Right ventricle myocardium inferior (tissue), 1 donor: ENCODE measurements at regions not wholly inside any gene's neighbourhood (a gene's known extent, or its start where the extent isn't known, plus 50 kb on each side); places are given as distances from the start of the nearest gene placed in this dataset.

ENCODE experiments used
- ATAC-seq: fragments of 200-7000 bp; cut with Tn5 transposase; one replicate; pipeline ENCODE4 v1.9.1; 2020; ENCODE audit warnings: mild to moderate bottlenecking, moderate library complexity
- DNase-seq: peaks from one replicate; pipeline ENCODE4 v3.0.0; 2021; ENCODE audit errors: missing footprints
- intact Hi-C: fragments of 100-400 bp; cut with DNase I; formaldehyde crosslinking; loops from one replicate; pipeline ENCODE4 v1.11.0; 2022
- donor health status: DM: no; HTN: yes; CAD: no; lungs with severe emphysema.

DNA sequence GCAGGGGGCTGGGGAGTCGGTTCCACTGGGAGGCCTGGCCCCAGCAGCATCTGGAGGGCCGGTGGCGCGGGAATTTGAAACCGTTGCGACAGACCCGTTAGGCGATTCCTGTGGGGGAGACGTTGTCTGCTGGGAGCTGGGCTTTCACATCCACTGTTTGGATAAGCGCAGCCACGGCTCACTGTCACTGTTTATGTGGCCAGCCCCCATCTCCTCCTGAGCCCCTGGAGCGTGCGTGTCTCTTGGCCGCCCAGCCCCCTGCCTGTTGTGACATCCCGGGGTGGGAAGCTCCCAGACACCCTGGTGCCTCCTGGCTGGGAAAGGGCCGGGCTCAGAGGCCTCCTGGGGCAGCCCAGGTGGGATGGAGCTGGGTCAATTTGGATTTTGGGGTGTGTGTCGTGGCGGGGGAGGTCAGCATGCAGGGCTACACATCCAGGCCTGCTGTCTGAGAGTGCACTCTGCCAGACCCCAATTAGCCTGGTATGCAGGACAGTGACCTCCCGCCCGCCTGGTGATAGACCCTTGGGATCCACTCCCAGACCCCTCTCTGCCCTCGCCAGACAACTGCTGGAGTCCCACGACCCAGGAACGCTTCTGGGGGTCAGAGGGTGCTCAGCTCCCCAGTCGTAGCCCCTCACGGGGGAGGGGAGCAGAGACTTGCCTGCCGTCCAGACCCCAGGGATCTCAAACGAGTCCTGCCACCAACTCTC lies 62.0 kb upstream of the RNU6ATAC start:
- DNase-seq (peak; percentile 62), ATAC-seq (no peak)
- intact Hi-C loops: no loop called here

DNA sequence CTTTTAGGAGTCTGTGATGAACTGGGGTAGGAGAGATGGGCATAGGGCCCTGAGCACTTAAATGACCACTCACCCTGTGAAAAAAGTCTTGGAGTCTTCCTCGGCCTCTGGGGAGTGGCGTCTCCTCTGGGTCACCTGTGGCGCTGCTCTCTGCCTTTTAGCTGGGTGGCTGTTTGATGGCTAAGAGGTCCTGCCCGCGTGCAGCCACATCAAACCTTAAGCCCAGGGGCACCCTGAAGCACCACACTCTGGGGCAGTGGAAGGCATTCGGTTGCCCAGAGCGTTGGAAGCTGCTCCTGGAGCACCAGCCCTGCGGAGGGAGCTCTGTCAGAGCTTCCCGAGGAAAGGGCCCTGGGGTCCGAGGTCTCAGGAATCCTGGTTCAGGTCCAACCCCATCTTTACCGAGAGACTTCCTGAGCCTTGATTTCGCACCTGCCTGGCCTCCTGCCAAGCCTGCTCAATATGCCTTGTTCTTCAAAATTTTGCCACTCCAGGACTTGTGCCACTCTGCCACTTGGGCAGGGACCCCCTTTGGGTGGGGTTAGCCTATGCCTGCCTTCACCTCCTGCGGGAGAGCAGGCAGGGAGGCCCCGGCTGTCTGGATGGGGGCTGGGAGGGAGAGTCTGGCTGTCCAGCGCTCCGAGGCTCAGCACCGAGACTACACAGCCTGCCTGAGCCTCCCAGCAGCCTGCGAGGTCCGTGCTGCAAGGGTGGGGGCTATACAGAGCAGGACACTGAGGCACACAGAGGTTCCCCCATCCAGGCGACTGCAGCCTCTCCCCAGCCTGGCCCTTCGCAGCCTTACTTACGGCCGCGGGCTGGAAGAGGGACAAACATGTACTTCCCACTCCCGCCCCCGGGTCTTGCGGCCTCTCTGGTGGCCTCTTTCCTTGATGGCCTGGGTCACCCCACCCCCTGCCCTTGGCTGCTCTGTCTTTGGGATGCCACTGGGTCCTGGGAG lies 63.4 kb upstream of the RNU6ATAC start:
- ATAC-seq (no peak), DNase-seq (peak; percentile 65)
- intact Hi-C loops: no loop called here

DNA sequence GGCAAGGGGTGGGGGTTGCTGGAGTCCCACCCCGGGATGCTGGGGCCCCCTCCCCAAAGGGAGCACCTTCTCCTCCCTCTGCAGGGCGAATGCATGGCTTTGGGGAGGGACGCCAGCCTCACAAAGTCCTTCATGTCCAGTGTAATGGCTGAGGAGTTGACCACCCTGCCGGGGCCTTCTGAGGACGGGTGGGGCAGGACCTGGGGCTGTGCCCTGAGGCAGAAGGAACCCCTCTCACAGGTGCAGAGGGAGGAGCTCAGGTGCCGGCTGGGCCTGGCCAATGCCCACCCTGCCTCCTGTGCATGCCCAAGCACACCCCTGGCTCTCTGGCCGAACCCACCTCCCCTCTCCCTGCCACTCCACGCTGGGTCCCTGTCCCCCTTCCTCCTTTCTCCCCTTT lies 64.3 kb upstream of the RNU6ATAC start:
- DNase-seq (peak; percentile 16), ATAC-seq (no peak)
- intact Hi-C loops: no loop called here

DNA sequence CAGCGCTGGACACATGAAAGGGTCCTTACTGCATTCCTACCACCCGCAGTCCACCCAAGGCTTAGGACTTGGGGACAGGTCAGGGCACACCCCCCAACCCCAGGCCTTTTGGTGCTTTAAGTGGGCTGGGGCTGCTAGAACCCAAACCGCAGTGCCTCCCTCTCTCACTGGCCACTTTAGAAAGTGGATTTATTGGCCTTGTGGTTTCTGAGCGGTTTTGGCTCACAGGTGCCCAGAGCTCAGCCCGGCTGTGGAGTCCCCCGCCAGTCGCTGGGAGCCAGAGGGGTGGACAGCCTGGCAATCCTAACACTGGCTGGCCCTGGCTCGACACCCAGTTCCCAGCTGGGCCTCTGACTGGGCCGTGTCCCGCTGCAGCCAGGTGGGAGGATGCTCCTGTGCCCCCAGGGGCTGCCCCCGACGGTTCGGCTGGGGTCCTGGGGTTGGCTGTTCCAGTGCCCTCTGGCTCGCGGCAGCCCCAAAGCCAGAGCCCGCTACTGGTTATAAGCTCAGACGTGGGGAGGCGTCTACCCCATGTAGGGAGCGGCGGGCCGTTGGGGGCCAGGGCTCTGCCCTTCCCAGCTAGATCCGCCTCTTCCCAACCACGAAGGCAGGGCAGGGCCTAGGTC lies 65.2 kb upstream of the RNU6ATAC start:
- intact Hi-C loops: no loop called here
- ATAC-seq (no peak), DNase-seq (peak; percentile 50)

DNA sequence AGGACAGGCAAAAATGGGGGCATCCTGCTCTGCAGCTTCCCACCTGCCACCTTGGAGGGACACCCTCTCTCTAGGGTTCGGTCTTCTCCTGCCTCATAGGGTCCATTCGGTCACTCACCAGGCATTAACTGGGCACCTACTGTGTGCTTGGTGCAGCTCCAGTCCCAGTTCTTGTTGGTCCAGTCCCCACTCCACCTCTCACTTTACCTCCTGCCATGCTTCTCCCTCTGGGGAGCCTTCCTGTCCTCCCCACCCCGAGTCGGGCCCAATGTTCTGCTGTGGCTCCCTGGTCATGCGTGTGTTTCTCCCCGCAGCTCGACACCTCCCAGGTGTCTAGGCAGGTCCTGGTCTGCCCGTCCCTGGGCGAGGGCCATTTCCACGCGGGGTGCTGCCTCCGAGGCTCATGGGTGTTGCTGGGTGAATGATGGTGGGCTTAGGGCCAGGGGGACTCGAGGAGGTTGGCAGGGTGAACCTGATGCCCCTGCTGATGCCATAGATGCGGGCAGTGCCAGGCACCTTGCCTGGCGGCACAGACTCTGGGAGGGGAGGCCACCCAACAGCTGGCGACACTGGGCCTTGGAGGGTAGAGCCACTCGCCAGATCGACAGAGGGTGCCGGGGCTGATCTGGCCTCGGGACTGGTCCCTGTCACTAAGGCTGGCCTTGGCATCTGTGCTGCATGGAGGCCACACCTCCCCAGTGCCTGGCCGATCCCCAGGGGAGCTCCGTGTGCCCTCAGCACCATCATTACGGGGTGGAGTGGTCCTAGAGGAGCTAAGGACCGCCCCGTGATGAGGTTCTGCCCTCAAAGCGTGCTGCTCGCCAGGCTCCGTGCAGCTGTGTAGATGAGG lies 66.0 kb upstream of the RNU6ATAC start:
- ATAC-seq (peak; percentile 6), DNase-seq (peak; percentile 23)
- intact Hi-C loops: no loop called here

DNA sequence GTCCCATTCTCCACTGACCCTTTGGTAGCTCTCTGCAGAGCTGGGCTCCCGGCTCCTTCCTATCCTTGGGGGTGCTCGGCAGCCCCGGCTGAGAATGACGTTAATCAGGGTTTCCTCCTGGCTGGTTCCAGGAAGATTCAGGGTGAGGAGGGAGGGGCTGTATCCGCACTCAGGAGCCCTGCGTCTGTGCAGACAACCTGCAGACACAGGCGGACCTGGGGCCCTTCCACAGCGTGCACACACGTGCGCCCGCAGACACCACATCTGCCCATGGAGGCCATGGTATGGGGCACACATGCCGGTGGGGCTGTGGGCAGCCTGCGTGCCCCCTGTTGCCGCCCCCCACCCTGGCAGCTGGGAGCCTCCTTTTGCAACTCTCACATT lies 66.6 kb upstream of the RNU6ATAC start:
- DNase-seq (peak; percentile 66), ATAC-seq (no peak)
- intact Hi-C loops: no loop called here

DNA sequence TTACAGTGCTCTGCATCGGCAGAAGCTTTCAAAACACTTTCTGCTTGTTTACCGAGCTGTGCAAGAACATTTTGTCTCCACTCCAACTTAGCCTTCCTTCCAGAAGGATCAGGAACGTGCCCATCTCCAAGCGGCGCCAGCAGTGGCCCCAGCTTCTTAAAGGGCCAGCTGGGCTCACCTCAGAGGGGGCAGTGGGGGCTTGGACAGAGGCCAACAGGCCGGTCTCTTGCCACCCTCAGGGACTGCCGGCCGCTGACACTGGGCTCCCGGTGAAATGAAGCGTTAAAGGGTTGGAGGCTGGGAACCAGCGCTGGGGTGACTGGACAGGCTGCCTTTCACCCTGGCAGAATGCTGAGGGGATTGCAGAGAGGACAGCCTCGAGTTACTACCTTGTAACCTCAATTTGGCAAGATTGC lies 67.0 kb upstream of the RNU6ATAC start:
- intact Hi-C loops: no loop called here
- DNase-seq (peak; percentile 80), ATAC-seq (peak; percentile 24)

DNA sequence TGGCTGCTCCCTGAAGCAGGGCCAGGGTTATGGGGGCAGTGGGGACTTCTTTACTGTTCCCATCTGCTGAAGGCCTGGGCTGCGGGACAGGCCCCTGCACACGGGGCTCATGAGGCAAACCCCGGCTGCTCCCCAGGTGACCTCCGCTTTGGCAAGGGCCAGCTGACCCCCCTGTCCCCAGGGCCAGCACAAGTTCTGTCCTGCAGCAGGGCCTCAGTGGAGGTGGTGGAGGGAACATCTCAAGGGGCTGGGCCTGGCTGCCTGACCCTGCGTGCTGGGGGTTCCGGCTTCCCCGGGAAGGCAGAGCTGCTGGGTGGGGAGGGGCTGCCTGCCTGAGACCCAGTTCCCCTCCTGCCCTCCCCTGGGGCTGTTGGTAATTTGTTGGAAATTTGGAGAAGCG lies 67.4 kb upstream of the RNU6ATAC start:
- no peak for ATAC-seq
- intact Hi-C loops: no loop called here
- DNase-seq: peak; percentile 39

DNA sequence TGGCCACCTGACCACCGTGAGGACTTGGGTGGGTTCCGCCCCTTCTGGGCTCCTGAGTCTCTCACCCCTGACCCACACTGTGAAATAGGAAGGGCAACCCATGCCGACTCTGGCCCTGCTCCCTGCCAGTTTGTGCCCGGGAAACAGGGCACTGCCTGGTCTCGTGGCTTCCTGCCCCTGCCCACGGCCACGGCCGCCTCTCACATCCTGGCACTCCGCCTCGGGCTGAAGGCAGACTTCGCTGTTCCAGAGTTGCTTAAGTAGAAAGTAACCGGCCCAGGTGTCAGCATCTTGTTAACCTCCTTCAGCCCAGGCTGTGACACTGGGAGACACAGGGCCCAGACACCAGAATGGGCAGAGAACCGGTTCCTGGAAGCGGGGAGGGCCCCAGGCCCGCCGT lies 68.7 kb upstream of the RNU6ATAC start:
- intact Hi-C loops: no loop called here
- peak; percentile 64 for DNase-seq
- no peak for ATAC-seq

DNA sequence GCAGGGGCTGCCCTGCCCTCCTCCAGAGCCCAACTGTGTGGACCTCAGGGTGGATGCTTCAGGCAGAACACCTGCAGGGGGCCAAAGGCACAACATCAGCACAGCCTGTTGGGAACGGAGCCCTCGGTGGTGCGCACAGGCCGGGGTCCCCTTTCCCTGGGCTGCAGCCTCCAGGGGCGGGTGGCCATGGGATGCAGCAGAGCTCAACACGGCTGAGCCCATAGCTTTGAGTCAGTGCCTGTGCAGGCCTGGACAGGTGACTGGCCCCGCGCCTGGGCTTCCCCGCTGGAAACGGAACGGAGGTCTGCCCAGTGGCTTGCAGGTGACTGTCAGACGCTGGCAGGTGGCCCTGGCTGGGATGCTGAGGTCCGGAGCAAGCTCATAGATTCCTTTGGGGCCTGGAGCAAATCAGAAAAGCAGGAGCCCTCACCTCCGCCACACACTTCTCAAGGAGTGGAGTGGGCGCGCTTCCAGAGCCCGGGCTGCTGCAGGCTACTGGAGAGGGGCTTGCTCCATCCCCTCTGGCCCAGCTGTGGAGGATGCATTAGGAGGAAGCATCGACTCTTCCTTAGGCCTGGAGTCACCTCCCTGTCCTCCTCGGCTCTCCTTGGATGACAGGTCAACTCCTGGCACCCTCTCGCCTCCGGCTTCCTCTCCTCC lies 69.8 kb upstream of the RNU6ATAC start:
- no peak for ATAC-seq
- intact Hi-C loops: no loop called here
- peak; percentile 53 for DNase-seq

DNA sequence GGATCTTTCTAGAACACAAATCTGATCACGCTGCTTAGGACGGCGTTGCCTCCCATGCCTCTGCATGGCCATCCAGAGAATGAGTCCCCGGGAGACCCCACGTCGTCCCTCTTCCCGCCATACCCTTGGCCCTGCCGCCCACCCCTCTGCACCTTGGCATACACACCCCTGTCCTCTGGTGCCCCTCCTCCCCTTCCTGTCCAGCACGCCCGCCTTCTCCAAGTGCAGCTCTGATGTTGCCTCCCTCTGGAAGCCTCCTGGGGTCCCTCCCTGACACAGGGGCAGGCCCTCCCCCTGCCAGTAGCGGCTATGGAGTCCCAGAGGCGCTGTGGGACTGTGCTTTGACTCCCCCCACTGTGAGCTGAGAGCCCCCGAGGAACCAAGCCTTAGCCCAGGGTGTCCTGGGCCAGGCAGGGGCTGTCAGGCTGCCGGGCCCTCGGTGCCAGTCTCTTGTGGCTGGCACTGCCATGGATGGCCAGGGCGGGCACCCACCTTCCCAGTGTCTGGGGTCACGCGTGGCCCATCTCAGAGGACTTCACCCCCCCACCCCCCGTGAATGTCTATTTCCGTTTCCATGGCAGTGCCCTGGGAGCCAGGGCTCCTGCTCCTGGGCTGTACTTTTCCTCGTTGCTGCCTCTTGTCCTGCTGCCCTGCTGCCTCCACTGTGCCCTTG lies 70.5 kb upstream of the RNU6ATAC start:
- intact Hi-C loops: no loop called here
- peak; percentile 61 for DNase-seq
- no peak for ATAC-seq

DNA sequence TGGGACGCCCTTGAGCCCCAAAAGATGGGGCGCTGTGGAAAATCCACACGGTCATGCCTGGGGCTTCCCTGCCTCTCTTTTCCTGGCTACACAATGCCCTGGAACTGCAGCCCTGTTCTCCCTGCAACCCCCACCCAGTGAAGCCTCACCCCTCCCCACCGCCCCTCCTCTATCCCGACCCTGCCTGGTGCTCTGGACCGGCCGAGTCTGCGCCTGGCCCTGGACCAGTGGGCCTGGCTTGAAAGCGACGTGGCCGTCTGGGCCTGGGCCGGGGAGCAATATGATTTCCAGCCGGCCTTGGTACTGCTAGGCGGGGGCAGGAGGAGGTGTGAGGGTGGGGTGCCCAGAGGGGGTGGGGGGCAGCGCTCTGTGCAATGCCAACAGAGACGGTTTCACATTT lies 71.0 kb upstream of the RNU6ATAC start:
- intact Hi-C loops: no loop called here
- DNase-seq (peak; percentile 52), ATAC-seq (peak; percentile 38)

DNA sequence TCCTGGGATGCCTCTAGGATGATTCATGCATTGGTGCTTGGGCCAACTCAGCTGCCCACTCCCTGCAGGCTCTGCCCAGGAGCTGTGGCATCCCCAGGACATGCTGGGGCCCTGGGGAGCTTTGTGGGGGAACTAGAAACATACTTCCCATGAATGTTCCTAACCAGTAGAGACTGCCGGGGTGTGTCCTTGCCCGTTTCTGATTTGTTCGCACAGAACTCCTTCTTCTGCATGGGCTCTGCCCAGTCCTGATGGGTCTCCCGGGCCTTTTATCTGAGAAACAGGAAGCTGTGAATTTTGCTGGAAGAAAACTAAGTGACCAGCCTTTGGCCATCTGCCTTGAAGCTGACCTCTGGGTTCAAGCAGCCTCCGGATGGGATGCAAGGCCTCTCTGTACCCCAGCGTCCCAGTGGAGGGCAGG lies 71.6 kb upstream of the RNU6ATAC start:
- ATAC-seq (peak; percentile 27), DNase-seq (peak; percentile 71)
- intact Hi-C loops: no loop called here

DNA sequence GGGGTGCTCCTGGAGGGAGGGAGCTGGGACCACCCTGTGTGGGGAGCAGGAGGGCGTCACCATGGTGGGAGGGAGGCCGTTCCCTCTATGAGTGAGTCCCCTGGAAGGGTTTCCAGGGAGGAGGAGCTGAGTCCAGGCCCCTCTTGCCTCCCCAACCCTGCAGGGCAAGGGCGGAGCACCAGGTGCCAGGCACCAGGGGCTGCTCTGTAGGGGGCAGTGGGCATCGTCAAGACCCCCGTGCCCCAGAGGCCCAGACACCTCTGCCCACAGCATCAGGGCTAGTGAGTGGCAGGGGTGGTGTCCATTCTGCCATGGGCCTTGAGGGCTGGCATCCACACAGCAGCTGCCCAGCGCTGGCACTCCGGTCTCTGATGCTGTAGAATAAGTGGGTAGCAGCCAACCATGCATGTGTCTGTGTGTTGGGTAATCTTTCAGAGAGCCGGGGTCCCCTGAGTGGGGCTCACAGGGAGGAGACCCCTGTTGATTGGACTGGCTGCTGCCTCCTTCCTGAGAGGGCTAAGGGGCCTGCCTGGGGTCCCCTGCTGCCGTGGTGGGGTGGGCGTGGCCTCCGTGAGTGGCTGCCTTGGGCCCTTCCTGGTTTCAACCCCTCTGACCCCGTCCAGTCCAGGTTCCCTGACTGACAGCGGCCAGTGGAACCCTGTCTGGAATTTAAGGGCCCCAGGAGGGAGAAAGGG lies 72.7 kb upstream of the RNU6ATAC start:
- peak; percentile 59 for DNase-seq
- no peak for ATAC-seq
- intact Hi-C loops: no loop called here

DNA sequence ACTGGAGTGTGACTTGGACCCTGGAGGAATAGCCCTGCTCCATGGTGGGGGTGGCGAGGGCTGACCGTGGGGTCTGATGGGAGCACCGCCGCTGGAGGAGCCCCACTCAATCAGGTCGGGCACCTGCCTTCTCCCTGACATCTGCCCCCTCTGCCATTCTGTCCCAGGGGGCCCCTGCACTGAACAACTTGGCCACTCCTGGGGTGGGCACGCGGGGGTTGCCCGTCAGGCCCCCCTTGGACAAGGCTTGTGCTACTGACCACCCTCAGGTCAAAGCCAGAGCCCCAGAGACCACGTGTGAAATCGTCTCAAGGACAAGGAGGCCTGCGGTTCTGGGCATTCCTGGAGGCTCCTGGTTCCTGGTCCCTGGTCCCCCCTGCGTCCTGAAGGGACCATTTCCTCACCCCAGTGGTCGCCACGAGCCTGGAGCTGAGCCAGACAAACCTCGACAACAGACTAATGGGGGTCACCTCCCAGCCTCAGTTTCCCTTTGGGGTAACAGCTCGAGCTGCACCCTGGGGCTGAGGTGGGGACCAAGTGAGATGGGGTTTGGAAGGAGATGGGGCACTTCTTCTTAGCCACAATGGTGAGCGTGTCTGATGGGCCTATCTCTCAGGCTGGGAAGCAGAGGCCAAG lies 73.4 kb upstream of the RNU6ATAC start:
- ATAC-seq (no peak), DNase-seq (peak; percentile 50)
- intact Hi-C loops: no loop called here

DNA sequence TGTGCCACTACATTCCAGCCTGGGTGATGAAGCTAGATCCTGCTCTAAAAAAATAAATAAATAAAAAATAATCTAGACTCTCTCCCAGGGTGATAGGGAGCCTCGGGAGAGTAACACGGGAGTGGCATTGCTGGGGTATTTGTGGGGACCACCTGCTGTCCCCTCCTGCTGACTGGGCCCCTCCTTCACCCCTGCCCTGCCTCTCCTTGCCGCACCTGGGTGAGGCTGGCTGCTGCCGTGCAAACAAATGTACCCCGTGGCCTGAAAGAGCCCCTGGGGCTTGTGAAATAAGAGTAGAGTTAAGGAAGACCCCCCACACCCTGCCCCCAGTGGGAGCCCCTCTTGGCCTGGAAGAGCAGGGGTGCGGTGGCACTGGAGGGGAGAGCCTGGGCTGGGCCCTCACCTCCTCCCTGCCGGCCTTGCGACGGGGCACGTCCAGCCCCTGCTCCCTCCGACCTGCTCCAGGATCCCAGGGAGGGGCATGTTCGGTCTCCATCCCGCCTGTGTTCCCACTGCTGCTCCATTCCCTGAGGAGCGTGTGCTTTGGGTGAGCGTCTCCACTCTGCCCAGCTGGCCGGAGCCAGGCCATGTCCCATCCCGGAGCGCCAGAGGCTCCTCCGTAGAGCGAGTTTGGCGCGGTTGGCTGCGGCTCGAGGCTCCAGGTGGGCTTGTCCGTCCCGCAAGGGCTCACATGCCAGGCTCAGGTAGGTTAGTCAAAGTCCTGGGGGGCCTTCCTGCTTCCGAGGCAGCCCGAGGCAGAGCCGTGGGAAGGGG lies 75.0 kb upstream of the RNU6ATAC start:
- intact Hi-C loops: no loop called here
- no peak for ATAC-seq
- peak; percentile 30 for DNase-seq
